HG03521 (cell line): ENCODE measurements at regions not wholly inside any gene's neighbourhood (a gene's known extent, or its start where the extent isn't known, plus 50 kb on each side); places are given as distances from the start of the nearest gene placed in this dataset.
"Not testable (repeated sequence)": the region's sequence is repeated elsewhere in the genome, so short reads cannot be mapped to it uniquely, and the experiment has no call there.

ENCODE experiments used
- ATAC-seq: cut with Tn5 transposase; IDR thresholded peaks from one replicate; pipeline ENCODE4 v1.9.1; 2021; ENCODE audit warnings: mild to moderate bottlenecking, moderate library complexity; ENCODE audit not compliant: unreplicated experiment

- no peak for ATAC-seq
Measured at GRCh38 chr13:111575276-111575675, 254.8 kb downstream of the TEX29 start.

DNA sequence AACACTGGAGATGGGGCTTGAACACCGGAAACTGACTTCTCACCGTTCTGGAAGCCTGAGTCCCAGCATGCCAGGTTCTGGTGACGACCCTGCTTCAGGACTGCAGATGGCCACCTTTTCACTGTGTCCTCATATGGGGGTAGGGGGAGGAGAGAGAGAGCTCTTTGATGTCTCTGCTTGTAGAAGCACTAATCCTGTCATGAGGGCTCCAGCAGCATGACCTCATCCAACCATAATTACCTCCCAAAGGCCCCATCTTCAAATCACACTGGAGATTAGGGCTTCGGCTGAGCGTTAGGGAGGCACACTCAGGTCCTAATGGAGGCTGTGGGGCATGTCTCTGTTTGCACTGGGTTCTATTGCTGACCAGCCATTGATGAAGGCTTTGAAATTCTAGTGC is 255.3 kb downstream of the TEX29 start:
- no peak for ATAC-seq

- ATAC-seq = no peak
Measured at GRCh38 chr13:111577208-111577828, 256.9 kb downstream of the TEX29 start.

- no peak for ATAC-seq
Measured at GRCh38 chr13:111577956-111578605, 257.6 kb downstream of the TEX29 start.

DNA sequence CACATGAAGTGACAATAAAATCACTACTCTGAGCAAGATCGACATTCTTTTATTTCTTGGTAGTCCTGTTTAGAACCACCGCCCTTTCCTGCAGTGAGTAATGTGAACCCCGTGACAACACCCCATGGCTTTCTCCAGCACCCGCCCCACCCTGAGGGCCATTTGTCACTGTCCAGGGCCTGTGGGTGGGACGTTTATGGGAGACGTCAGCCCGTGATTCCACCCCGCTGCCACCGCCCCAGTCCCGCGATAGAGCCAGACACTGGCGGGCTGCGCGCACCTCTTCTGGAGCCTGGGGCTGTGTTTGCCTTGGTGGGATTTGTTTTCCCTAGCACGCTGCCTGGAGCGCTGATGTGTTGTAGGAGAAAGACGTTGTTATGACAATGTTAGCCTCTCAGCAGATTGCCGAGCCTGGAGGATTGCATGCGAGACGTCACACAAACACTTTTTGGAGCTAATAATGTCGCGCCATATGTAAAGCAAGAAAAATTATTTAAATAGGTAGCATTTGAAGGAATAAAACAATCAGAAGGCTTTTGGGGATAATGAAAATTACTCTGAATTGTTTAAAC is 263.7 kb downstream of the TEX29 start:
- no peak for ATAC-seq

DNA sequence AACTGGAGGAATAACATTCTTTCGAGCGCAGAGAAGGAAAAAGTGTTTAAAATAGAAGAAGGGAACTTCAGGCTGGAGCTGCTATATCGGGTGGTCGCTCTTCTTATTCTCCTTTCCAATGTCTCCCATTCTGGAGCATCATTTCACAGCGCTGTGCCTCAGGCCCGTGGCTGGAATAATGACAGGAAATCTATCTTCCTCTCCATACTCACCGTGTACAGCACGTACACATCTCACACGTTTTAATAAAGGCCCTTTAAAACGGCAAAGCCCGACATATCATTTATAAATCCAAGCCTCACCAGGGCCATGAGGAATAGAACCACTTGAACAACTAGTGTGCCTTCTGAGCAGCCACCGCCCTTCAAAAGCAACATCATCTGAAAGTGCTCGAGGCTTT is 264.4 kb downstream of the TEX29 start:
- ATAC-seq = no peak

DNA sequence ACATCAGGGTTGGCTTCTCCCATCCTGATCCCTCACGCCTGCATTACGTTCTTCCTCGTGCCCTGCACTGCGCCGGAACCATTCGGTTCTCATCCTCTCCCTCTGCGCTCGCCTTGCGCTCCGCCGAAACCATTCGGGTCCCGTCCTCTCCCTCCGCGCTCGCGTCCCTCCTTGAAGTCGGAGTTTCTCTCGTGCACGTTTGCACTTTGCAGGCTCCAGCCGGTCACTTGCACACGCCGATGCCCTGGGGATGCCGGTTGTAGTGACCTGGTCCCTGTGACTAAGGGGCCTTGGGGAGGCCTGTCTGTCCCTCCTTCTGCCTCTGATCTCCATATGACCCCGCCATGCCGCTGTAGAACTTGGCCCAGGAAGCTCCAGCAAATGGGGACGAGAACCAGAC is 265.8 kb downstream of the TEX29 start:
- ATAC-seq = no peak

GRCh38 chr13:111587249-111587648 is 266.8 kb downstream of the TEX29 start:
- ATAC-seq = no peak

DNA sequence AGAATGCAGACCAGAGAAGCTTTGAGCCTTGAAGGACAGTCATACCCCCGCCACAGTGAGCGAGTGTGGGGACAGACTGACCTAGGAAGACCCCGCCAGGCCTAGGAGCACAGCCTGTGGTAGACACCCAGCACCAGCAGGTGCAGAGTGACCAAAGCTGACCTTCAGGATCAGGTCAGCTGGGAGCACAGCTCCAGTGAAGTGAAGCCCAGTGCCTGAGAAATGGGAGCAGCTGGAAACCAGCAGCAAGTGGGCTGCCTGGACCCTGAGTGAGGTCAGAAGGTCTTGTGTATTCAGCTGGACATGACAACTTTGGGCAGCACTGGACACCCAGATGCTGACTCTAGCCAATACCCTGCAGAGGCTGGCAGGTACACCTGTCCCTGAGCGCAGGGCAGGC is 268.9 kb downstream of the TEX29 start:
- no peak for ATAC-seq

- ATAC-seq = no peak
Measured at GRCh38 chr13:111589992-111590391, 269.6 kb downstream of the TEX29 start.

DNA sequence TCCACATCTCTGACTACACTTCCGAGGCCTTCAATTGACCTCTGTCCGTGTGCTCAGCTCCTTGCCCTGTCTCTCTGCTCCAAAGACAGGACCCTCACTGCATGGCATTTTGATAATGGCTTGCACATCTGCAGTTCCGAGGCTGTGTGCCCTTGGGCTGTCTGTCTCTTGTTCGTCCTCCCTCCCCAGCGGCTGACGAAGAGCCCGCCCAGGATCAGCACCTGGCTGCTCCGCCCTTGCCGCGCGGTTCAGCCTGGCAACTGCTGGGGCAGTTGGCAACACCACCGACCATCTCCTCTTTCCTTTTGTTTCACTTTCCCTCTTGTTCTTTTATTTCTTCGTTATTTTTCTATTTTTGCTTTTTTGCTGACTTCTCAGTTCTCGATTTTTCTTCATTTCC is 270.4 kb downstream of the TEX29 start:
- no peak for ATAC-seq

- ATAC-seq = not testable (repeated sequence)
Measured at GRCh38 chr13:111593490-111593889, 273.0 kb downstream of the TEX29 start.

GRCh38 chr13:111594606-111595005 is 274.2 kb downstream of the TEX29 start:
- no peak for ATAC-seq

DNA sequence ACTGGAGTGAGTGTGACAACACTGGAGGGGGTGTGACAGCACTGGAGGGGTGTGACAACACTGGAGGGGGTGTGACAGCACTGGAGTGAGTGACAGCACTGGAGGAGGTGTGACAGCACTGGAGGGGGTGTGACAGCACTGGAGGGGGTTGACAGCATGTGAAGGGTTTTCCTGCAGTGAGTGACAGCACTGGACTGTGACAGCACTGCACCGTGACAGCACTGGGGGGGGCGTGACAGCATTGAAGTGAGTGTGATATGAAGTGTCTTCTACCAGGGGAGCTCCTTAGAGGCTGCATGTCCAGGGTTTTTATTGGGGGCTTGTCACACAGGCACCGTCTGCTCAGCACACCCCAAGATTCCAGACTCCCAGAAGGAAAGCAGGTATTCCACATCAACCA is 274.8 kb downstream of the TEX29 start:
- no peak for ATAC-seq

- no peak for ATAC-seq
Measured at GRCh38 chr13:111595791-111596190, 275.3 kb downstream of the TEX29 start.

DNA sequence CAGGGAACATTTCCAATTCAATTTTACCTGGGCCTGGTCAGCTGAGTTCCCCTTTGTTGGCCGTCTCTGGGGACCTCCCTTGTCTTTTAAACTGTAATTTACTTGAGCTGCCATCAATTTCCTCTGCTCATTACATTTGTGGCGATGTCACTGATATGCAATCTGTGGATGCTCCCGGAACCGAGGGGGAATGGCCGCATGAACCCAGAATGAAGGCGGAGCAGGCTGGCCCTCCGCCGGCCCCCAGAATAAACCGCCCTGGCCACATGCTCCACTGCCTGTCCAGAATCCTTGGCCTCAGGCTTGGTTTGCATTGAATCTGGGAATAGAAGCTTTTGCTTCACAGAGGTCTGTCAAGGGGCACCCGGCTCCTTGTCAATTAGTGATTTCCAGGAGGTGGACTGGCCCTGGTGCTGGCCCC is 276.8 kb downstream of the TEX29 start:
- ATAC-seq = no peak

GRCh38 chr13:111597618-111598017 is 277.2 kb downstream of the TEX29 start:
- no peak for ATAC-seq

DNA sequence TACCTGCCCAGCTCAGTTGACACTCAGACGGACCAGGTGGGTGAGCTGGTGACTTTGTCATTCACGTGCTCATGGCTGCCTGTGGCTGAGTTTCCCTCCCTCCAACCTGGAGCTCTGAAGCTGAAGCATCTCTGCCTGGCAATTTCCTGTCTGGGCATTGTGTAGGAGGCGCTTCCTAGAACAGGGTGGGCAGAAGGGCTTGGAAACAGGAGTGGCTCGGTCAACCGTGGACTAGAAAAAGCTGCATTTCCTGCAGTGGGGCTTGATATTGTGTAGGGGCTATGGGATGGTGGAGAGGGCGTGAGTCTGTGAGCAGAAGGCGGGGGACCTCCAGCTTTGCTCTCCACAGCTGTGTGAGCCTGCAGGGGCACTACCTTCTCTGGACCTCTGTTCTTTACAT is 278.3 kb downstream of the TEX29 start:
- no peak for ATAC-seq

GRCh38 chr13:111599791-111600190 is 279.3 kb downstream of the TEX29 start:
- ATAC-seq = no peak

DNA sequence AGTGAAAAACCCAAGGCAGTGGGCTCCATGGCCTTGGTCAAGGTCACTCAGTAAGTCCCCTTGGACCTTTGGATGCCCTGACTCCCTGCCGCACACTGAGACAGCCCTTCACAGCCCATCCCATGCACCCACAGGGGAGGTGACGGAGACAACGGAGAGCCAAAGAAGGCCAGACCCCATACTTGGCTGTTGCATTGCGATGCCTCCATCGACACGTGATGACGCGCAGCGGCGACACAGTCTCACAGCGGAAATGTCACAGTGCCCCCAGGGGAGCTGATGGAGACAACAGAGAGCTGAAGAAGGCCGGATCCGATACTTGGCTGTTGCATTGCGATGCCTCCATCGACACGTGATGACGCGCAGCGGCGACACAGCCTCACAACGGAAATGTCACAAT is 282.4 kb downstream of the TEX29 start:
- no peak for ATAC-seq

DNA sequence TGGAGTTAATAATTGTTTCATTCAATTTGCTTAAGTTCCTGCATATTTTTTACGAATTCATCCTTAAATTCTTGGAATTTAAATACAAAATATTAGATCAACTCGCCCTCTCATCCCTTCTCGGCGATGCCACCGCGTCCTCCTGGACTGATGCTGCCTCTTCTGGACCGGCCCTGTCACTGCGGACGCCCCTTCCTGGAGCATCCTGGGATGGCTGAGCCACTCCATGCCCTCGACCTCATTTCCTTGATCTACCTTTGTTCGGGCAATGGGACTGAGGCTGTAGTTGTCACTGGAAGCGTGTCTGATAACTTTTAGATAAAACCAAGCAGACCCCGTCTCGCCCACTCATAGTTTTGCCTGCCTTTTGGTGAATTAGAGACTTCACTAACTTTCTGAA is 283.7 kb downstream of the TEX29 start:
- no peak for ATAC-seq

- ATAC-seq = no peak
Measured at GRCh38 chr13:111608556-111608955, 288.1 kb downstream of the TEX29 start.

GRCh38 chr13:111609631-111610030 is 289.2 kb downstream of the TEX29 start:
- ATAC-seq = no peak
